NCI-H446 (cell line): ENCODE measurements at regions not wholly inside any gene's neighbourhood (a gene's known extent, or its start where the extent isn't known, plus 50 kb on each side); places are given as distances from the start of the nearest gene placed in this dataset.
"Not testable (repeated sequence)": the region's sequence is repeated elsewhere in the genome, so short reads cannot be mapped to it uniquely, and the experiment has no call there.

ENCODE experiments used
- DNase-seq, 2 experiments: peaks; one replicate each; lab custom pipeline; 2025; lab: John Stamatoyannopoulos, UW

DNA sequence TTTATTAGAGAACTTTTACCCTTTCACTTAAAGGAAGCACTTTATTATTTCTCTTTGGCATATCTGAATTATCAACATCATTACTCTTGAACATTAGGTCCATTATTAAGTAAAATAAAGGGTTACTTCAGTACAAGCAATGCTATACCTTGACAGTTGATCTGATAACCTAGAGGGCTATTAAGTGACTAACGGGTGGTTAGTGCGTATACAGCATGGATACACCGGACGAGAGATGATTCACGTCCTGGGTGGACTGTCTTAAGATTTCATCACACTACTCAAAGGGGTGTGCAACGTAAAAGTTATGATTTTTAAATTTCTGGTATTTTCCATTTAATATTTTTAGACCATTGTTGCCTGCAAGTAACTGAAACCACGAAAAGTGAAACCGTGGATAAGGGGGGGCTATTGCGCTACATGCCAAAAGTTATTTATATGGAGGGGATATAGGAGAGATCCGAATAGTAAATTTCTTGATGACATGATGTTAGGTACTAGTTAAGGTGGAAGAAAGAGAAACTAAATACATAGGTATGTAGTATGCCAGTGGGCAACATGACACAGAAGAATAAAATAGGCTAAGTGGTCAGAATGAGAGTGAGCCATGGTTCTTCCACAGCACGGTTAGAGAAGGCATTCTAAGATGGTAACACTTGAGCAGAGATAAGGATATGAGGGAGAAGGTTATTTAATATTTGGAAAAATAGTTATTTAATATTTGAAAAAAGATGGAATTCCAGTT lies 230.8 kb upstream of the ANKRD50 start:
- no peak for DNase-seq

DNA sequence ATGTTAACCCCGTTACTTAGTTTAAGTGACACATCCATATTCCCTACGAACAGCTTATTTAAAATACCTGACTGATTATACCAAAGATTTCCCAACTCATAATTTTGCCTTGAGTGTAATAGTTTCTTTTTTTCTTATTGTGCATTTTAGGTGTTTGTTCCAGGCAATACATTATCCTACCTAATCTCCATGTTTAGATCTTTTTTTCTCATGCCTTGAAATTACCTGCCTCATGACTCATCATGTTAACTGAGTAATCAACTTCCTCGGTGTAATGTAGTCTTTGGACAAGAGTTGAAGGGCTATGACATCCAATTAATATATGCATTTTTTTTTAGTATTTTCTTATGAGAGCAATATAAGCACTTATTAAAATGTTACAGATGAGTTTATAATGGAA lies 228.7 kb upstream of the ANKRD50 start:
- DNase-seq = no peak

- DNase-seq = peak in 1 of 2 experiments; percentile 39
These were observed 227.9 kb upstream of the ANKRD50 start for GRCh38 chr4:124940387-124940786.

GRCh38 chr4:124939908-124940307 lies 227.4 kb upstream of the ANKRD50 start:
- no peak for DNase-seq

DNA sequence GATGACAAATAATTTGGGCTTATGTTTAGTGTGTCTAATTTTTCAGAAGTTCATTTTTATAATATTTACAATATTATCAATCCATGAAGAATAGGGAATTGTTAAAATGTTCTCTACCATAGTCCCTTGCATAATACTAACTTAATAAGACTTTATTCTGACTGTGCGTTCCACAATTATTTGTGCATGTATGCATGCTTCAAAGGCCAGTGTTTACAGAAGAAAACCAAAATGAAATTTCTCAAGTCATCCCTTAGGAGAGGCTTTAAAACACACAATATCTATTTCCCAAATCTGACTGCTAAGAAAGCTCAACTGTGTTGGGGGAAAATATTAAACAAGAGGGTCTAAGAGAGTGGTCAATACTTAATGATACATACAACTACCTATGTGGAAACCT lies 226.3 kb upstream of the ANKRD50 start:
- DNase-seq = no peak

DNA sequence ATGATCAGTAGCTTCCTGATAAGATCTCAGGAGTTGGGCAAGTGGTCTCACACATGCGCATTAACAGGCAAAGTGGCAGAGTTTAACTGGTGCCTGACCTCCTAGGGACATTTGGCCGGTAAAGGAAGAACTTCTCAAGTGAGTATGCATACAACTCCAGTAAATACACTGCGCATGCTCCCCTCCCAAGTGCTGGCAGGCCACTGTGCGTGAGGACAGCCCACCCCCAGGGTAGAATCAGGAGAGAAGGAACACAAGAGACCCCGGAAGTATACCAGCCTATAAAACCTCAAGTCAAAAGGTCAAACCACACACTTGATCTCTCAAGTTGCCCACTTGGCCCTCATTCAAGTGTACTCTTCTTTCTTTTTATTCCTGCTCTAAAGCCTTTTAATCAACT lies 225.5 kb upstream of the ANKRD50 start:
- DNase-seq = no peak

DNA sequence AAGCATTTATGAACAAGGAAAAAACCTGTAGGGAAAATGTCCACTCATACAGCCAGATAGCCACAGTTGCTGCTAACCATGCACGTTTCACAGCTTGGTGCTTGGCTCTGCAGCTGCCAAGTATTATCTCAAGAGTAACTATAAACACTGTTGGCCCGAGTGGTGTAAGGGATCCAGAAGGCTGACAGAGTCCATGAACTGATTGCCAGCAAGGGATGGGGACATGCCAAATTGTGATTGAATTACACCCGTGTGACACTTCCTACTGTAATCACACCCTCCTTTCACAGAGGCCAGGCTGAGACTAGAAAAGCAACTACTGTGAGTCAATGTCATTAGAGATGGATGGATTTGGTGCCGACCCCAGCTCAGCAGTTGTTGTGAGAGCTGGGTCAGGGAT lies 223.9 kb upstream of the ANKRD50 start:
- peak; percentile 82 to 93 for DNase-seq

GRCh38 chr4:124934916-124935315 lies 222.4 kb upstream of the ANKRD50 start:
- DNase-seq = no peak

GRCh38 chr4:124933521-124933920 lies 221.0 kb upstream of the ANKRD50 start:
- DNase-seq = no peak

DNA sequence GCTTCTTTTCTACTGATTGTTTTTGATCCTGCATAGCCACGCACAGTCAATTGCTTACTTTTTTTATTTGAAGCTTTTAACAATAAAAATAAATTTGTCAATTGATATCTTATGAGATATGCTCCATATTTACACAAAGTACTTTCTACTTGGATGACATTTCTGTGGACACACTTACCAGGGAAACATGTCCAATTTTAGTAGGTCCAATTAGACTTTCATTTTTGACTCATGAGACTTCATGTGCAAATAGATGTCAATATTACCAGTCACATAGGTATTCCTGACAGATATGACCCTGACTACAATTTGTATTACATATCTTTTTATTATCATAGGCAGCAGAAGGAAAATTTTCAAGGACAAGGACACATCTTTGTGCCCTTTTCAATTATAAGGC lies 219.9 kb upstream of the ANKRD50 start:
- DNase-seq = no peak

DNA sequence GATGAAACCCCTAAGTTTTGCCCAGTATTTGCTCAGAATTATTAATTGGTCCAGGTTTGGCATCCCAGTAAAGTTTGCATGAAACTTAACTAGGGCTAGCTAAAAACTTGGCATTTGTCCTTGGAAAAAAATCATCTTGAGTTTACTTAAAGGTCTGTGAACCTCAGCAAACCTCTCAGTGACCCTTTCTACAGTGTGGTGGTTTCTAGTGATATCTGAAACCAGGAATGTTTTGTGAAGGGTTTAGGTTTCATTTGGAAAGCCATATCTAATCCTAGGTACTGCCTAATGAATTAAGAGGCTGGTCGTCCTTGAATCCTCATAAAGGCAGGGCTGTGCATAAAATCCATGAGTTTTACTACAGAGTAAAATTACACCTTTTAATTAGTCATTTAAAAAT lies 218.5 kb upstream of the ANKRD50 start:
- DNase-seq = no peak

GRCh38 chr4:124922748-124923147 lies 210.2 kb upstream of the ANKRD50 start:
- not testable (repeated sequence) for DNase-seq

- DNase-seq = no peak
These were observed 206.1 kb upstream of the ANKRD50 start for GRCh38 chr4:124918559-124919122.

- DNase-seq = no peak
These were observed 202.5 kb upstream of the ANKRD50 start for GRCh38 chr4:124915073-124915472.

DNA sequence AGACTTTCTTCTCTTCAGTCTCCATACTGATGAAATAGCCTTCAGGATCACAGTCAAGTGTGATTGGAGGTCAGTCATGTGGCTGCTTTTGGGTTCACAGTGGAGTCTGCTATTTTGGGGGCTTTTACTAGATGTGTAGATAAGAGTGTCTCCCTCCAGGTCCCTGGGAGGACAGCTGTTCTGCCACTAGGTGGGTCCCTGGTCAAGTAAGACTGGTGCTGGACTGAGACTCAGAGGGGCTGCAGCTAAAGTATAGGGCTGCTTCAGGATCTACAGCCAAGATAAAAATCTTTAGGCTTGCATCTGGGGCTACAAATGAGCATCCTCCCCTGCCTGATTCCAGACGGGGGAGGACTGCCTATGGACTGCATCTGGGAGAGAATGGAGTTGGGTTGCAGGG lies 200.7 kb upstream of the ANKRD50 start:
- DNase-seq = no peak

DNA sequence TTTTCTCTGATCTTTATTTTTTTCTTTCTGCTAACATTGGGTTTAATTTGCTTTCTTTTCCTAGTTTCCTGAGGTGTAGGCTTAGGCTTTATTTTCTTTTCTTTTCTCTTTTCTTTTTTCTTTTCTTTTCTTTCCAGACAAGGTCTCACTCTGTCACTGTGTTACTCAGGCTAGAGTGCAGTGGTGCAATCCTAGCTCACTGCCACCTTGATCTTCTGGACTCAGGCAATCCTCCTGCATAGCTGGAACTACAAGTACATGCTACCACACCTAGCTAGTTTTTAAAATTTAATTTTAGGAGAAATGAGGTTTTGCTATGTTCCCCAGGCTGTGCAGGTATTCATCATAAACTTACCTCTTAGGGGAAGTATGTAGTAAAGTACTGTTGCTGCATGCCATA lies 197.8 kb upstream of the ANKRD50 start:
- no peak for DNase-seq

DNA sequence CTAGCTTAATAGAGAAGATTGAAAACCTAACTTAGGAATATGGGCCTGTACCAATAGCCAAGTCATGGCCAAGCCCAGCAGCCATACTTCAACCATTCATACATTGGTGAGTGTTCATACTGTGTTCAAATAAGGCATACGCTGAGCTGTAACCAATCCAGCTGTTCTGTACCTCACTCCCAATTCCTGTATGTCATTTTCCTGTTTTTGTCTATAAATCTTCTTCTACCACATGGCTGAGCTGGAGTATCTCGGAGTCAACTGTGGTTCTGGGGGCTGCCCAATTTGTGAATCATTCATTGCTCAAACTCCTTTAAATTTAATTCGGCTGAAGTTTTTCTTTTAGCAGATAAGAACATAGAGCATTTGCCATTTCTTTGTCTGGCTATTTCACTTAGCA lies 195.3 kb upstream of the ANKRD50 start:
- no peak for DNase-seq

DNA sequence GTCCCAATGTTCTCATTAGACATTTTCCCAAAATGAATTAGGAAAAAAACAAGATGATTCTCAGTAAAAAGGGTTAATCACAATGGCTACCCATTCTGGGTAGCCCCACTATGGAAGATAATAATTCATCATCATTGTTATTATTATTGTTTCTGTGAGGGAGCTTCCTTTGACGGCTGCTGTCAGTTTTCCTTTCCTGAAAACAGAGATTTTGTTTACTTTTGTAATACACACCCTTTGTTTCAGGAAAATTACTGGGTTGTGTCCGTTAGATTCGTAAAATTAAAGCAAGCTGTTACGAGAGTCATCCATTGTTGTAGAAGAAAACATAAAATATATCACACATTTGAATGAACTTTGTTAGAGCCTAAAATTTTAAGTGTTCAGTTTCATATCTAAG lies 192.9 kb upstream of the ANKRD50 start:
- DNase-seq = no peak

DNA sequence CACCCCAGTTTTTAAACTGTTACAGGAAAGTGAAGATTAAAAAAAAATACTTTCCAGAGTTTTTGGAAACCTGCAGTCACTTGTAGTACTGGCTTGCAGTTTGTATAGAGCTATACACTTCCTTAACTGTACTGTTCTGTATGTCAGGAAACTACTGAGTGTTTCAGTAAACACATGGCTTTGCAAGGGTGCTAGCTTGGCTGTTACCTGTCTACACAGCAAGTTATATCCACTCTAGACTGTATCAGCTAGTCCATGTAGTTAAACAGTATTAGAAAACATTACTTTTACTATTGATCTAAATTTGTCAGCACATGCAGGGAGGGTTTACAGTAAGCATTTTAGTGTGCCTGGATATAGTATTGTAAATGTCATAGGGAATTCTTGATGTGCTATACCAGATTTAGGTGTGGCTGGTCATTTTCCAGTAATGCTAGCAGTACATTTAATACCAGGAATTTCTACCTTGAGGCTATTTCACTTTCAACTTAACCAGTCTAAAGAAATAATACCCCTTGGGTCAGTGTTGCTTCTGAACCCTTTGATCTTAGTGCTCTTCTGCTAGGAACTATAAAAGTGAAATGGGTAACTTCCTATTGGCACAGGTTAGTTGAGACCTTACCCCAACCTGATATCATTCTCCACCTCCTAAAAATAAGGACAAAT lies 192.3 kb upstream of the ANKRD50 start:
- no peak for DNase-seq

GRCh38 chr4:124903995-124904722 lies 191.6 kb upstream of the ANKRD50 start:
- peak in 1 of 2 experiments; percentile 62 for DNase-seq

GRCh38 chr4:124902001-124902515 lies 189.5 kb upstream of the ANKRD50 start:
- no peak for DNase-seq

DNA sequence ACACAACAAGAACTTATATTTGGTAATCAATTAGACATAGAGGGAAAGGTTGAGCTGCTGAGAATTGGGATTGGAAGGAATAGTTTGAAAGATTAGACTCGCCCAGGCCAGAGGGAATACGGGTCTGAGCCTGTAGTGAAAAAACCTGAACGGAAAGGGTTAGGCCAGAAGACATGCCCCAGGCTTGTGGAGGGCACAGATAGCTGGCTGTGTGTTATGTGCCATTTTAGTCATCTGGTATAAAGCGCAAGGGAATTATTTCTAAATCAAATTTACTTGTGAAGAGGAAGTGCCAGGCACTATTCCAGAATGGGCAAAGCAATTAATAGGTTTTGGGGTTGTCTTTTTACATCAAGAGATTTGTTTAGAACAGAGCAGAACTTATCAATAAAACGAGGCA lies 187.5 kb upstream of the ANKRD50 start:
- no peak for DNase-seq

GRCh38 chr4:124890522-124890921 lies 178.0 kb upstream of the ANKRD50 start:
- no peak for DNase-seq
